Peyer's patch (tissue), 4 donors: ENCODE measurements at regions not wholly inside any gene's neighbourhood (a gene's known extent, or its start where the extent isn't known, plus 50 kb on each side); places are given as distances from the start of the nearest gene placed in this dataset.

Experiments
- CTCF ChIP-seq, 6 experiments: fragments of 450-650 bp in 4 of 6; fragments of 200-600 bp in 2 of 6; sonication (generic) in 1 of 6; IDR thresholded peaks; one replicate each; pipeline ENCODE4 v1.5.1; 2017 to 2019; ENCODE audit warnings: antibody characterized with exemption in 6 of 6, mild to moderate bottlenecking in 3 of 6, moderate library complexity in 1 of 6
- POLR2A ChIP-seq, 2 donors: fragments of 450-650 bp; IDR thresholded peaks; one replicate each; pipeline ENCODE4 v1.5.1; 2017; ENCODE audit warnings: antibody characterized with exemption in 2 of 2, mild to moderate bottlenecking in 2 of 2, moderate library complexity in 2 of 2

DNA sequence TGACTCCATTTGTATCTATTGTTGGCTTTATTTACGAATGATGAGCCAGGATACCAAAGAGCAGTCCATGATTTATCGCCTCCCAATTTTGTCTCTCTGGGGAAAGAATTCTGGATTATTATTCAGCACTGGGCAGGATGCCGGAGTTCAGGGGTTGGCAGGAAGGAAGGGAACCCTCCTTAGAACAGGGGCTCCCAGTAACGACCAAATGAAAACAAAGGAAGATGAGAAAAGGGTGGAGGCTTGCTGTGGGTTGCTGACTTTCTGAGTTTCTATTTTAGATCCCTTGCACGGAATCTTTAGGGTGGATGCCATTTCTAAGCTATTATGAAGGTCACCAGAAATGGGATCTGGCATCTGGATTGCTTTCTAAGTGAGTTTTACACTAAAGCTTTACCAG is 231.2 kb upstream of the LYPLAL1 start:
- no peak for TF ChIP-seq CTCF (IDR thresholded peaks at IDR 0.05)
- TF ChIP-seq POLR2A (IDR thresholded peaks at IDR 0.05) = no peak
